ENCODE measurements at regions not wholly inside any gene's neighbourhood (a gene's known extent, or its start where the extent isn't known, plus 50 kb on each side); places are given as distances from the start of the nearest gene placed in this dataset.

GRCh38 chr20:56817780-56818675 lies 188.9 kb downstream of the TFAP2C start:
- Histone ChIP-seq H4K20me1 (ENCODE audit: low read depth) (no peaks in the 10 kb centered on the region), H3K4me3 (no peak overlapping the region), H3K4me2 (no peak overlapping the region), H3K27ac (no peak overlapping the region), H3K27me3 (no peaks in the 10 kb centered on the region), H3K4me1 (no peaks in the 10 kb centered on the region), H3F3A (ENCODE audit: low read depth) (no peaks in the 10 kb centered on the region), H3K79me2 (ENCODE audit: low read depth) (no peaks in the 10 kb centered on the region), H3K36me3 (no peaks in the 10 kb centered on the region), H2AFZ (replicated peaks) (no peak overlapping the region), H3K9me3 (ENCODE audit: low read depth) (no peaks in the 10 kb centered on the region), H3K9ac (no peak overlapping the region)
- Mint-ChIP-seq H3K27me3 (ENCODE audit: insufficient read depth, low read depth) (peaks cover 27% of the 10 kb centered on the region), H3K36me3 (no peaks in the 10 kb centered on the region), H3K4me1 (peaks cover 28% of the 10 kb centered on the region), H3K27ac (no peak overlapping the region), H3K9me3 (peaks cover 3% of the 10 kb centered on the region), H3K4me3 (peak overlapping the region; percentile 16)
- TF ChIP-seq EZH2 (IDR thresholded peaks at IDR 0.05) (no peak), CTCF (IDR thresholded peaks at IDR 0.05) (peak; percentile 22)
- no peak for DNase-seq (ENCODE audit: low spot score)

GRCh38 chr20:56820984-56821383 lies 191.9 kb downstream of the TFAP2C start:
- H3K4me3 Mint-ChIP-seq = no peak overlapping the region
- no peak overlapping the region for H3K27ac Mint-ChIP-seq
- Histone ChIP-seq H3K79me2 (ENCODE audit: low read depth) (no peaks in the 10 kb centered on the region), H3K9me3 (ENCODE audit: low read depth) (no peaks in the 10 kb centered on the region), H3K36me3 (no peaks in the 10 kb centered on the region), H4K20me1 (ENCODE audit: low read depth) (no peaks in the 10 kb centered on the region), H3K4me2 (no peak overlapping the region), H2AFZ (replicated peaks) (no peak overlapping the region), H3K4me1 (no peaks in the 10 kb centered on the region), H3K27ac (no peak overlapping the region), H3K9ac (no peak overlapping the region), H3K4me3 (no peak overlapping the region), H3F3A (ENCODE audit: low read depth) (no peaks in the 10 kb centered on the region), H3K27me3 (no peaks in the 10 kb centered on the region)
- TF ChIP-seq EZH2 (IDR thresholded peaks at IDR 0.05) = no peak
- TF ChIP-seq CTCF (IDR thresholded peaks at IDR 0.05) = no peak
- H3K27me3 Mint-ChIP-seq (ENCODE audit: insufficient read depth, low read depth) = peaks cover 23% of the 10 kb centered on the region
- DNase-seq (ENCODE audit: low spot score) = no peak
- no peaks in the 10 kb centered on the region for H3K36me3 Mint-ChIP-seq
- H3K9me3 Mint-ChIP-seq = peaks cover 2% of the 10 kb centered on the region
- H3K4me1 Mint-ChIP-seq = peaks cover 20% of the 10 kb centered on the region

- TF ChIP-seq EZH2 (IDR thresholded peaks at IDR 0.05) (no peak), EZH2phosphoT487 (IDR thresholded peaks at IDR 0.05) (no peak), CTCF (IDR thresholded peaks at IDR 0.05) (no peak)
- Histone ChIP-seq H3K4me2 (no peak overlapping the region), H4K20me1 (ENCODE audit: low read depth) (no peaks in the 10 kb centered on the region), H3K4me1 (peaks cover 28% of the 10 kb centered on the region), H3K27me3 (no peaks in the 10 kb centered on the region), H3K79me2 (ENCODE audit: low read depth) (no peaks in the 10 kb centered on the region), H3K9ac (no peak overlapping the region), H3K4me3 (no peak overlapping the region), H2AFZ (replicated peaks) (no peak overlapping the region), H3F3A (ENCODE audit: low read depth) (no peaks in the 10 kb centered on the region), H3K27ac (no peak overlapping the region), H3K9me3 (ENCODE audit: low read depth) (no peaks in the 10 kb centered on the region), H3K36me3 (no peaks in the 10 kb centered on the region)
- H3K27me3 Mint-ChIP-seq (ENCODE audit: insufficient read depth, low read depth) = peaks cover 21% of the 10 kb centered on the region
- no peak for DNase-seq (ENCODE audit: low spot score)
- peak overlapping the region; percentile 3 for H3K27ac Mint-ChIP-seq
- no peaks in the 10 kb centered on the region for H3K36me3 Mint-ChIP-seq
- peaks cover 2% of the 10 kb centered on the region for H3K9me3 Mint-ChIP-seq
- no peak overlapping the region for H3K4me3 Mint-ChIP-seq
- H3K4me1 Mint-ChIP-seq = peaks cover 41% of the 10 kb centered on the region
These were observed 197.2 kb downstream of the TFAP2C start for GRCh38 chr20:56826306-56826704.
